HG03378 (cell line): ENCODE measurements at regions not wholly inside any gene's neighbourhood (a gene's known extent, or its start where the extent isn't known, plus 50 kb on each side); places are given as distances from the start of the nearest gene placed in this dataset.
"Not testable (repeated sequence)": the region's sequence is repeated elsewhere in the genome, so short reads cannot be mapped to it uniquely, and the experiment has no call there.

Experiments
- ATAC-seq: cut with Tn5 transposase; IDR thresholded peaks from one replicate; pipeline ENCODE4 v1.9.1; 2021; ENCODE audit warnings: mild to moderate bottlenecking, moderate library complexity; ENCODE audit not compliant: unreplicated experiment

DNA sequence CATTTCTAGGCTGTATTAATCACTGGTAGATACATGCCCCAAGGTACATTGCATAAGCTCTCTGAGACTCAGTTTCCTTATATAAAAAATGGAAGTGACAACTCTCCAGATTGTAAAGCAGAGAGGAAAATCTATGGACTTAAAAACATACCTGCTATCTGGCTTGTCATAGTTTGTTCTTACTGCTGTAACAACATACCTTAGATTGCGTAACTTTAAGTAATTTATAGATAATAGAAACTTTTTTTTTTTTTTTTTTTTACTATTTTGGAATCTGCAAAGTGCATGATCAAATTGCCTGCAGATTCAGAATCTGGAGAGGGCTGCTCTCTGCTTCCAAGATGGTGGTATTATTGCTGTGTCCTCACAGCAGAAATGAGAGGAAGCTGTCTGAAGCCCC is 827.7 kb upstream of the BRINP3 start:
- ATAC-seq, result no peak

DNA sequence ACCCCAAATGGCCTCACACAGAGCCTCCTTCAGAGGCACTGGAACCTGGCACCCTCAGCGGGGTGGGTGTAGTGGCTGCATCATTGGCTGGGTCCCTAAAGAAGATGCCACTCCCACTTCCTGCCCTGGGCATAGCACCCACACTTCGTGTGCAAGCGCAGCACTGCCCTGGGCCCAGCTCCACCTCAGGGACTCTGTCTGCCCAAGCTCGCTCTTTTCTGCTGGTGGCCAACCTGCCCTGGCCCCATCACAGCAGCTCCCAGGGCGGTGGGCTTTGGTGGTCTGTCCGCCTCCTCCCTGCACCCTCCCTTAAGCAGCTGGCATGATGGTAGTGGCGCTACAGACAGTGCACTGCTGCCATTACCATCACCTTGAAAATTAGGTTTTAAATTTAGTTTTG is 829.3 kb upstream of the BRINP3 start:
- no peak for ATAC-seq

GRCh38 chr1:191320062-191320461 is 838.2 kb upstream of the RGS18 start:
- ATAC-seq, result no peak

GRCh38 chr1:191327868-191328267 is 830.4 kb upstream of the RGS18 start:
- no peak for ATAC-seq

GRCh38 chr1:191343816-191344215 is 814.4 kb upstream of the RGS18 start:
- no peak for ATAC-seq

DNA sequence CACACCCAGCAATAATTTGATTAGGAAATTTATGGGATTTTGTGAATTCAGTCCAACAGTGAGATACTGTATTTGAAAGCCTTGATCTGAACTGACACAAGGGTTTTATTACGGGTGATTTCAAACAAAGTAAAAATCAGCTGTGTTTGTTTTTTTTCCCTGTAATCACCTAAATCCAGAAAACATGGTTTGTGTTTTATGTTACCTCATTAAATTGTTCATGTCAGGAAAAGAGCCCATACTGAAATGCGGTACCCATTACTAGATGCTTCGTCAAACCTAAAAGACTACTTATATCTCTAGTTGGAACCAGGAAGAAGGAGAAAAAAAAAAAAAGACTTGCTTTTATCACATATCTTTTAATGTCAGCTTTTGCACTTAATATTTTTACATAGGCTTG is 811.9 kb upstream of the RGS18 start:
- ATAC-seq, result no peak

DNA sequence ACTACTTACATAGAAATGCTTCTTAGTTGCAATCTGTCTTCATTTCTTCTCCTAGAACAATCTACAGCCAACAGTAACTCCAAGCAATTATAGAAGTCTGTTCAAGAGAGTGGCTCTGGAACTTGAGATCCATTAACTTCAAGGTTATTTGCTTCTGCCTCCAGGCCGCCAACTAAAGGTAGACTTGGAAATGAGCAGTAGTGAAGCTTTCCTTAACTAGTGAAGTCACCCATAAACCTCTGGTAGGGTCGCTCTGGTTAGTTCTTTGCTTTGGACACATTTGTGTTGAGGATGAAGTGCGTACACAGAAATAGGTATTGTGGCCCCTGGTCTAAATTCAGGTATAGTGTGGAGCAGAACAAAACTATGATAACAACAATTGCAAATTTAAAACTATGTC is 809.9 kb upstream of the RGS18 start:
- no peak for ATAC-seq

DNA sequence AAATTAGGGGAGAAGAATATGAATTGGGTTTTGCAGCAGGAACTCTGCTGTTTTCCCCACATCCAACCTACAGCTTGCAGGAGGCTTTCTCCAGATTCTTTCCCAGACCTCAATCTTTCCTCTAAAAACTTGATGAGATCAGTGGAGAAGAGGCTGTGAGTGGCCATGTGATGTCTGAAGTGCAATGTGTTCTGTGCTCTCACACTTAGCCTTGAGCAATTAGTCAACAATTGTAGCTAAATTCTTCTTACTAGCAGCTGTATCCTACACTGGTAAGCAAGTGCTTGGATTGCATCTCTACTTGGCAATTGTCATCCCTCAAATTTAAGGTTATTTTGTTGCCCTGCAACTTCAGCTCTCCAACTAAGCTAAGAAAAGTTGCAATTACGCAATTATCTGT is 807.3 kb upstream of the RGS18 start:
- no peak for ATAC-seq

DNA sequence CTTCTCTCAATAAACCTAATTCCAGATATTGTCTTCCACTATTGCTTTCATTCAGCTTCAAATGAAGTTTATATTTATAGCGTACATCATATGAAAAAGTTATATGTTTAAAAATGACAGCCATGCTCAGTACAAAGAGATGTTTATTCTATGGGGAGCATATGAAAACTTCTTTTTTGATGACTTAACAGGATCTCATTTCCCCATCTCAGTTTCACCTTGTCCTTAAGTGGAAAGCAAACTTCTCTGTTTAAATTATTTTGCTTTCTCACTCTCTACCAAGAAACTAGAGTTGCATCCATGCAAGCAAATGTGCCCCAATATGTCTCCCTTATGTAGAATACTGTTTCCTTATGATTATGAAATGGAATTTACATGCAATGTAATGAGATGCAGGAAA is 799.5 kb upstream of the RGS18 start:
- ATAC-seq, result no peak

GRCh38 chr1:191366686-191367085 is 791.6 kb upstream of the RGS18 start:
- ATAC-seq, result no peak

- ATAC-seq, result no peak
Measured at GRCh38 chr1:191368891-191369654, 789.2 kb upstream of the RGS18 start.

DNA sequence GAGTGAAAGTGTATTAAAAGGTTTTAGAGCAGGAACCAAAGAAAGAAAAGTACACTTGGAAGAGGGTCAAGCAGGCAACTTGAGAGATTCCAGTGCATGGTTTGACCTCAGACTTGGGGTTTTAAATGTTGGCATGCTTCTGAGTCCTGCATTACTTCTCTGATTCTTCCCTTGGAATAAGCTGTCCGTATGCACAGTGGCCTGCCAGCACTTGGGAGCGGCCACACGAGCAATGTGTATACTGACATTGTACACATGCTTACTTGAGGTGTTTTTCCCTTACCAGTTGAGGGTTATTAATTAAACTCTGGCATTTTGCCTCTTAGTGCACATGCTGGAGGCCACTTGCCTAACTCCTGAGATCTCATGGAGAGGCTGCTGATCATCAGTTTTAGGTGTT is 786.6 kb upstream of the RGS18 start:
- ATAC-seq, result no peak

DNA sequence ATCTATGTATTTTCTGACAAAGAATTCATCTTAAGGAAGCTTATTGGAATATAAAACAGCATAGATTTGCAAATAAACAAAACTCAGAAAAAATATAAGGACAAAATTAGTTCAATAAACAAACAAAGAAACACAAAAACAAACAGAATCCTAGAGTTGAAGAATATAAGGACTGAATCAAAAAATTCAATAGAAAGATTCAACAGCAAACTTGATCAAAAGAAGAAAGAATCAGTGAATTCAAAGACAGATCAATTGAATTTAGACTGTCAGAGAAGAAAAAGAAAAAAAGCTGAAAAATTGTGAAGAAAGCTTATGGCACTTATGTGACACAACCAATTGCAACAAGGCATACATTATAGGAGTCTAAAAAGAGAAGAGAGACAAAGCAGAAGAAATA is 770.0 kb upstream of the RGS18 start:
- ATAC-seq, result no peak

- ATAC-seq, result no peak
Measured at GRCh38 chr1:191396622-191397021, 761.6 kb upstream of the RGS18 start.

DNA sequence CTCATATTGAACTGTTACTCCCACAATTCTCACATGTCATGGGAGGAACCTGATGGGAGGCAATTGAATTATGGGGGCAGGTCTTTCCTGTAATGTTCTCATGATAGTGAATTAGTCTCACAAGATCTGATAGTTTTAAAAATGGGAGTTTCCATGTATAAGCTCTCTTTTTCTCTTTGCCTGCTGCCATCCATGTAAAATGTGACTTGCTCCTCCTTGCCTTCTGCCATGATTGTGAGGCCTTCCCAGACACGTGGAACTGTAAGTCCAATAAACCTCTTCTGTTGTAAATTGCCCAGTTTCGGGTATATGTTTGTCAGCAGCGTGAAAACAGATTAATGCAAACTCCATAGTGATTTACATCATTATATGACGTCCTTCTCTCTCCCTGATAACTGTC is 759.7 kb upstream of the RGS18 start:
- no peak for ATAC-seq

DNA sequence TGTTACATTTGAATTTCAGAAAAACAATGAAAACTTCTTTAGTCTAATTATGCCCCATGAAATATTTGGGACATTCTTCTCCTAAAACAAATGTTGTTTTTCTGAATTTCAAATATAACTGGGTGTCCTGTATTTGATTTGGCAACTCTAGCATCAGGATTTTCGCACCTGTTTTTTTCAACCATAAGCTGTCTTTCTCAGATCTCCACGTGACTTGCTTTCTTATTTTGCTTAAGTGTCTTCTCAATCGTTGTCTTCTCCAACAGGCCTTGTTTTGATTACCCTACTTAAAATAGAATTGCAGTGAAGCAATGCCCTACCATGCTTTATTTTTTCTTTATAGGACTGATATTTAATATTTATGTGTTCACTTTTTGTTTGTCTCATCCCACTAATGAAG is 752.8 kb upstream of the RGS18 start:
- no peak for ATAC-seq

DNA sequence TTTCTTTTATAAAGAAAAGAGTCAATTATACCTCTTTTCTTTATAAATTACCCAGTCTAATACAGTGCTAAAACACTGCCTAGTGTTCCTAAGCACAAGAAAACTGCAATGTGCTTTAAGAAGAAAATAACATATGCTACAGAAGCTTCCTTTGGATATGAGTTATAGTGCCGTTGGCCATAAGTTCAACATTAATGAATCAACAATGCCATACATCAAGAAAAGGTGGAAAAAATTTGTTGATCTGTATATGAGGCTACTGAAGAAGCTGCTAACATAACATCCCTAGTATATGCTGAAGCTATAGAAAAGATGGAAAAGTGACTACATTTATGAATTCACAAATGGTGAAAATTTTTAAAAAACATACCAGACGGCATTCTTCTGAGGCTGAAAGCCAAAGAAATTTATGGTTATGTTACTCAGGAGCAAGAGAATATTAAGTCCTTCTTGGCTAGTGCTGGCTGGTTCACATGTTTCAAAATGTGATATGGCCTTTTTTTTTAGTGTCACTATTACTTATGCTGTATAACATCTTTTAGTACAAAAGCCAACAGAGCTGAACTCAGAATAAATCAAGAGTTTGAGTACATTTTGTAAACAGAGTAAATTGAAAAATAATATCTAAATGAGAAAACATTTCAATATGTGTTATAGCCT is 743.2 kb upstream of the RGS18 start:
- no peak for ATAC-seq

GRCh38 chr1:191419842-191420241 is 738.4 kb upstream of the RGS18 start:
- ATAC-seq, result no peak

DNA sequence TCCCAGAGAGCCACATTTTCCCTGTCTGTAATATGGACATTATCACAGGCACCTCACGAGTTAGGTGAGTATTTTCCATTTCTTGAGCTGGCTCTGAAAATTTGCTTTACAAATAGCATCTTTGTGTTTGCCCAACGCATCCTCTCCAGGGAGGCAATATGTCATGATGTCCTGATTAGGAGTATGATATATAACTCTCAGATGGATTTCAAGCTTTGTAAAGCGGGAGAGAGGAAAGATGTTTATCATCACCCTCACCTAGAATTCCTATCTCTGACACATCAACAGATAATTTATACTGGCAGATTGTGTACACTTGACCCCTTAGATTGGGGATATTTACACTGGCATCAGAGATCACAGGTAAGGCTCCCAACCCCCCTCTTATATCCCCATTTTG is 730.7 kb upstream of the RGS18 start:
- ATAC-seq, result no peak

DNA sequence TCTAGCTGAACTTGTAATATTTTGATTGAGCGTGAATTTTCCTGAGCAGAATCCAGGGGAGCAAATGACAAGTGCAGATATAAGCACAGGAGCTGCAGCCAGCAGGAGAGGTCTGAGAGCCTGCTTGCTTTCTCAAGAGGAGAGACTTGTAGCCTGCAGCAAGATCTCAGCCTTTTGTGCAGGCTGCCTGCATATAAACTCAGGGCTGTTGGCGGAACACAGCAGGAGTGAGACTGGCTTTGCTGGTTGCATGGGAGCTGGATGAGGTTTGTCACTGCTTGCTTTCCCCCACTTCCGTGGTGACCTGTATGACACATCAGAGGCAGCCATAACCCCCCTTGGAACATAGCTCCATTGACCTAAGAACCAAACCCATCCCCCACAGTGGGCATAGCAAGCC is 725.4 kb upstream of the RGS18 start:
- ATAC-seq, result no peak

GRCh38 chr1:191438979-191439378 is 719.3 kb upstream of the RGS18 start:
- no peak for ATAC-seq

- ATAC-seq, result not testable (repeated sequence)
Measured at GRCh38 chr1:191448279-191448678, 710.0 kb upstream of the RGS18 start.

DNA sequence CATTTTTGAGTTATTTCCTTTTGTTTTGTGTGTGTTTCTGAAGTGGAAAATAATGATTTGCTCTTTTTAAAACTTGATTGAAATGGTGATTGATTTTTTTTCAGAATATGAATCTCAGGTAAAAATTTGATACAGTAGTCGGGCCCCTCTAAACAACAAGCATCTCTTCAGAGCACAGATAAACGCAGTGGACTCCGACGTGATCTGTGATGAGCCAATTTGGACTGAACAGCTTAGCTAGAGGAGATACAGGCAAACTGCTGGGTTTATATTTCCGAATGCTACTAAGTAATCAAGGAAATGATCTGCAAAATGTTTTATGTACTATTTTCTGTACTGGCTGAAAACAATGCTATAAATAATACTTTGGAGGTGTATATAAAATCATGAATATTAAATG is 705.7 kb upstream of the RGS18 start:
- ATAC-seq, result no peak
